ENCODE measurements at regions not wholly inside any gene's neighbourhood (a gene's known extent, or its start where the extent isn't known, plus 50 kb on each side); places are given as distances from the start of the nearest gene placed in this dataset.

- TF ChIP-seq CTCF (tag by site-specific recombination; IDR thresholded peaks at IDR 0.05) (no peak), KLF8 (tag by site-specific recombination; IDR thresholded peaks at IDR 0.05) (no peak), GLI4 (tag by site-specific recombination; IDR thresholded peaks at IDR 0.05) (no peak), ZNF639 (tag by site-specific recombination; IDR thresholded peaks at IDR 0.05) (no peak), ZNF558 (tag by site-specific recombination; IDR thresholded peaks at IDR 0.05) (no peak), ZBTB1 (tag by site-specific recombination; IDR thresholded peaks at IDR 0.05) (no peak), MZF1 (tag by site-specific recombination; IDR thresholded peaks at IDR 0.05; ENCODE audit: borderline replicate concordance) (no peak), ZNF704 (tag by site-specific recombination; IDR thresholded peaks at IDR 0.05) (no peak), ZNF571 (tag by site-specific recombination; IDR thresholded peaks at IDR 0.05) (no peak), ZFP41 (tag by site-specific recombination; IDR thresholded peaks at IDR 0.05; ENCODE audit: borderline replicate concordance) (no peak), SCRT2 (tag by site-specific recombination; IDR thresholded peaks at IDR 0.05) (no peak)
These were observed 311.0 kb upstream of the FAM98A start for GRCh38 chr2:33909945-33910695.

Data from HEK293 (cell line).